K562 (cell line): ENCODE measurements at regions not wholly inside any gene's neighbourhood (a gene's known extent, or its start where the extent isn't known, plus 50 kb on each side); places are given as distances from the start of the nearest gene placed in this dataset.

Source experiments
- ATAC-seq: fragments of 200-7000 bp; cut with Tn5 transposase; 3 replicates; pipeline ENCODE4 v1.9.1; 2020; ENCODE audit warnings: moderate library complexity
- BruUV-seq: library from RNA; stranded (reverse); fragments of 400-500 nt; replicated peaks from 2 replicates; lab custom pipeline; 2021; lab: Mats Ljungman, UMichigan
- CTCF ChIA-PET: fragments of 300-600 bp; formaldehyde crosslinking; extraction: SDS; loops from one replicate; lab custom pipeline; 2021; ENCODE audit warnings: low intra/inter-chr PET ratio; lab: Yijun Ruan, JAX
- POLR2A ChIA-PET: fragments of 300-600, 350-650 bp; sonication (Branson Sonifier 250); formaldehyde crosslinking; extraction: SDS; loops from one replicate; lab custom pipeline; 2021; ENCODE audit warnings: antibody characterized with exemption, inconsistent platforms; lab: Yijun Ruan, JAX
- DNase-seq, 4 experiments: peaks; one replicate each; pipeline versions ENCODE4 v3.0.0 to v3.0.0-alpha.2; 2011 to 2018; ENCODE audit warnings: low spot score in 3 of 4, mixed read lengths in 3 of 4; ENCODE audit errors: extremely low read depth in 1 of 4
- FAIRE-seq: peaks from 2 replicates; lab custom pipeline; 2011; peaks lifted over from hg19 to GRCh38; lab: Jason Lieb, UNC
- H2AFZ ChIP-seq: 2 replicates; pipeline ENCODE4 v1.6.0; 2011; ENCODE audit warnings: low read depth, low read length, control low read depth, inconsistent platforms
- H3K27ac ChIP-seq: fragments of 200-600 bp; 3 replicates; pipeline ENCODE4 v1.8.0; 2011; ENCODE audit warnings: low read depth, mild to moderate bottlenecking, control low read depth, inconsistent platforms, low read length, moderate library complexity, mixed read lengths; ENCODE audit errors: extremely low read depth
- H3K27me3 ChIP-seq, 2 experiments: fragments of 300-600 bp in 1 of 2; 2 replicates in 1 of 2; 3 replicates in 1 of 2; pipeline versions ENCODE4 v1.6.0 to v1.8.0; 2011; ENCODE audit warnings: inconsistent platforms in 2 of 2, low read length in 2 of 2, mild to moderate bottlenecking in 1 of 2, mixed read lengths in 1 of 2, moderate library complexity in 1 of 2; ENCODE audit not compliant: control insufficient read depth in 2 of 2, insufficient read depth in 2 of 2
- H3K36me3 ChIP-seq: fragments of 300-600 bp; 3 replicates; pipeline ENCODE4 v1.8.0; 2011; ENCODE audit warnings: mild to moderate bottlenecking, low read length, inconsistent platforms; ENCODE audit not compliant: control insufficient read depth, insufficient read depth
- H3K4me1 ChIP-seq, 2 experiments: fragments of 200-600 bp in 1 of 2; replicated peaks in 1 of 2; 2 replicates in 1 of 2; 3 replicates in 1 of 2; pipeline versions ENCODE4 v1.5.1 to v1.8.0; 2011; ENCODE audit warnings: inconsistent platforms in 2 of 2, low read length in 2 of 2, mild to moderate bottlenecking in 1 of 2, mixed read lengths in 1 of 2, moderate library complexity in 1 of 2; ENCODE audit not compliant: control insufficient read depth in 2 of 2, insufficient read depth in 2 of 2
- H3K4me2 ChIP-seq: 2 replicates; pipeline ENCODE4 v1.6.1; 2011; ENCODE audit warnings: low read length, control low read depth, inconsistent platforms, mixed read lengths; ENCODE audit not compliant: insufficient read depth
- H3K4me3 ChIP-seq: fragments of 200-600 bp; sonication (generic), shearing (Covaris generic); 2 replicates; pipeline ENCODE4 v1.5.1; 2016; ENCODE audit warnings: control low read depth, inconsistent platforms
- H3K79me2 ChIP-seq: fragments of 200-600 bp; 3 replicates; pipeline ENCODE4 v1.8.0; 2011; ENCODE audit warnings: low read length, inconsistent platforms; ENCODE audit not compliant: control insufficient read depth, insufficient read depth
- H3K9ac ChIP-seq, 2 experiments: 2 replicates each; pipeline versions ENCODE4 v1.6.0 to v1.6.1; 2011; ENCODE audit warnings: low read depth in 2 of 2, low read length in 2 of 2, control low read depth in 1 of 2, inconsistent platforms in 1 of 2, mild to moderate bottlenecking in 1 of 2, mixed read lengths in 1 of 2; ENCODE audit not compliant: insufficient read depth in 1 of 2
- H3K9me1 ChIP-seq: one replicate; pipeline ENCODE4 v1.6.0; 2011; ENCODE audit warnings: inconsistent platforms, mild to moderate bottlenecking, low read length, moderate library complexity; ENCODE audit not compliant: control insufficient read depth, insufficient read depth
- H3K9me3 ChIP-seq: replicated peaks from 2 replicates; pipeline ENCODE4 v1.5.1; 2011; ENCODE audit warnings: low read depth, low read length, inconsistent platforms; ENCODE audit not compliant: control insufficient read depth, insufficient read depth
- H4K20me1 ChIP-seq: replicated peaks from 2 replicates; pipeline ENCODE4 v1.6.1; 2011; ENCODE audit warnings: low read length, inconsistent platforms, mixed read lengths; ENCODE audit not compliant: control insufficient read depth, insufficient read depth
- BDP1 ChIP-seq: IDR thresholded peaks from 3 replicates; pipeline ENCODE4 v1.6.1; 2011; ENCODE audit not compliant: insufficient read length, insufficient read depth
- C11orf30 ChIP-seq: fragments of 450-650 bp; IDR thresholded peaks from 2 replicates; pipeline ENCODE4 v1.6.1; 2016; ENCODE audit warnings: low read depth, mild to moderate bottlenecking
- CBX3 ChIP-seq, 2 experiments: IDR thresholded peaks; 1 replicate in 1 of 2; 2 replicates in 1 of 2; pipeline ENCODE4 v1.6.1; 2012; ENCODE audit warnings: inconsistent platforms in 2 of 2, low read length in 2 of 2, borderline replicate concordance in 1 of 2, control low read depth in 1 of 2
- FOS ChIP-seq: IDR thresholded peaks from 3 replicates; pipeline ENCODE4 v1.6.1; 2011; ENCODE audit not compliant: insufficient read length; ENCODE audit errors: extremely low read depth
- HCFC1 ChIP-seq: IDR thresholded peaks from 2 replicates; pipeline ENCODE4 v1.6.1; 2012; ENCODE audit warnings: low read depth, low read length, improper control_type of control experiment
- HNRNPH1 ChIP-seq: fragments of 200-400 bp; formaldehyde crosslinking; optimal IDR thresholded peaks from 2 replicates; pipeline ENCODE3; 2017; ENCODE audit warnings: low read depth, mild to moderate bottlenecking, low read length, moderate library complexity
- ILF3 ChIP-seq: fragments of 450-650 bp; IDR thresholded peaks from 2 replicates; pipeline ENCODE4 v1.6.1; 2018; ENCODE audit warnings: antibody characterized with exemption, mild to moderate bottlenecking, moderate library complexity, borderline replicate concordance
- MAFF ChIP-seq: IDR thresholded peaks from 2 replicates; pipeline ENCODE4 v1.6.1; 2012; ENCODE audit warnings: low read length, improper control_type of control experiment
- MAFG ChIP-seq: fragments of 450-650 bp; conservative IDR thresholded peaks from 2 replicates; pipeline ENCODE4 v1.6.1; 2016; ENCODE audit warnings: missing genetic modification characterization, missing compliant biosample characterization
- MED1 ChIP-seq: sonication (generic); formaldehyde crosslinking; IDR thresholded peaks from 2 replicates; pipeline ENCODE4 v1.8.1; 2023; ENCODE audit warnings: missing genetic modification reagents, borderline replicate concordance
- NR2F6 ChIP-seq: fragments of 450-650 bp; formaldehyde crosslinking; IDR thresholded peaks from 2 replicates; pipeline ENCODE4 v1.4.0; 2020; ENCODE audit warnings: mild to moderate bottlenecking
- RB1 ChIP-seq: fragments of 450-650 bp; IDR thresholded peaks from 2 replicates; pipeline ENCODE4 v1.6.1; 2017; ENCODE audit warnings: low read depth, mild to moderate bottlenecking
- RBM14 ChIP-seq: fragments of 200-400 bp; formaldehyde crosslinking; IDR thresholded peaks from 2 replicates; pipeline ENCODE4 v1.6.1; 2018; ENCODE audit warnings: low read depth, mild to moderate bottlenecking, low read length, moderate library complexity, borderline replicate concordance; ENCODE audit not compliant: insufficient read depth
- YY1 ChIP-seq, 3 experiments: IDR thresholded peaks; 2 replicates each; pipeline ENCODE4 v1.6.1; 2011; ENCODE audit warnings: low read length in 2 of 3, mild to moderate bottlenecking in 2 of 3, moderate library complexity in 2 of 3, borderline replicate concordance in 1 of 3, control low read depth in 1 of 3, low read depth in 1 of 3; ENCODE audit not compliant: insufficient read depth in 3 of 3, insufficient replicate concordance in 2 of 3, control insufficient read depth in 1 of 3, insufficient read length in 1 of 3; ENCODE audit errors: extremely low read depth in 1 of 3
- ZNF316 ChIP-seq: fragments of 450-650 bp; IDR thresholded peaks from 2 replicates; pipeline ENCODE4 v1.6.1; 2016
- ZNF444 ChIP-seq: fragments of 250-450 bp; sonication (Bioruptor Pico); IDR thresholded peaks from 2 replicates; pipeline ENCODE4 v1.4.0; 2020; ENCODE audit warnings: mild to moderate bottlenecking, moderate library complexity
- WGBS: fragments of 100-300 bp; shearing (Covaris generic); methylation state at CpG from one replicate; pipeline ENCODE4 v1.1.6; 2016; ENCODE audit warnings: low coverage, mixed read lengths; ENCODE audit not compliant: insufficient coverage; ENCODE audit errors: missing lambda C conversion rate; 5-methylcytosine and 5-hydroxymethylcytosine counted together
- in situ Hi-C: fragments of 300-500 bp; cut with MboI; formaldehyde crosslinking; loops from 4 replicates; pipeline ENCODE4 v1.15.0; 2018; ENCODE audit warnings: inconsistent platforms, mixed read lengths
- intact Hi-C: fragments of 100-400 bp; cut with micrococcal nuclease; formaldehyde crosslinking; loops from 2 replicates; pipeline ENCODE4 v1.14.2; 2022

DNA sequence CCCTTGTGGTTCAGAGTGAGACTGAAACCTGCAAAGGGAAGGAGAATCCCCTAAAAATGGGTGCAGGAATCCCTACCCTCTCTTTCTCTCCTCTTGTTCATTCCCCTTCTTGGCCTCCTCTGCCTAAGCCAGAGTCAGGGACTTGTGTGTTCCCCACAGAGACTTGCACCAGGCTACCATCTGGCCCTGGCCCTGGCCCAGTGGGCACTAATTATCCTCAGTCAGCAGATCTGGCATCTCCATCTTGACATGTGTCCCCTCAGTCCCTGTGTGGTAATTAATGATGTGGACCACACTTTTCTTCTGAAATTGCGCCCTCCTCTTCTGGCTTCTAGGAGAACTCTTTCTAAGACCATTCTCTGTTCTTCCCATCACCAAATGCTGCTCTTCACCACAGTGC is 354.4 kb downstream of the SETD4 start:
- Histone ChIP-seq H3K9ac (no peak overlapping the region), H3K4me1 (no peaks in the 10 kb centered on the region), H3K27ac (no peak overlapping the region), H3K79me2 (no peaks in the 10 kb centered on the region), H3K9me1 (peaks cover 3% of the 10 kb centered on the region), H2AFZ (no peak overlapping the region), H3K4me3 (no peak overlapping the region), H3K9me3 (no peaks in the 10 kb centered on the region), H4K20me1 (0 out of 2 replicates have a peak, but pooled peaks cover 3% of the 10 kb centered on the region), H3K36me3 (no peaks in the 10 kb centered on the region), H3K4me2 (no peak overlapping the region), H3K27me3 (peaks cover 11 to 13% of the 10 kb centered on the region in 2 experiments)
- DNase-seq (no peak), FAIRE-seq (no peak), ATAC-seq (no peak)
- POLR2A ChIA-PET, result no interaction called here
- intact Hi-C loops, result no loop called here
- TF ChIP-seq RBM14 (no peak), CBX3 (IDR thresholded peaks at IDR 0.05; ENCODE audit: borderline replicate concordance in 1 of 2, low read length in 2 of 2) (no peak), NR2F6 (CRISPR knock-in tag) (no peak), ZNF444 (no peak), BDP1 (no peak), FOS (no peak), HCFC1 (no peak), YY1 (IDR thresholded peaks at IDR 0.05; ENCODE audit: borderline replicate concordance in 1 of 3, control insufficient read depth in 1 of 3, extremely low read depth in 1 of 3, insufficient read depth in 3 of 3, insufficient read length in 1 of 3, insufficient replicate concordance in 2 of 3, low read depth in 1 of 3, low read length in 2 of 3) (no peak), C11orf30 (0 out of 2 replicates have a peak, but pooled peaks have one; percentile 15), RB1 (no peak), MAFG (tag) (0 out of 2 replicates have a peak, but pooled peaks have one; percentile 5), ZNF316 (peak; percentile 35; the same call in 1 of the 2 replicates), ILF3 (no peak), MAFF (peak; percentile 33), HNRNPH1 (no peak), MED1 (CRISPR knock-in tag) (no peak)
- 0% methylated on average over 1 of the region's 1 CpG for WGBS
- CTCF ChIA-PET, result no interaction called here
- in situ Hi-C loops, result no loop called here
- no TSS peak for BruUV-seq
